ENCODE measurements at regions not wholly inside any gene's neighbourhood (a gene's known extent, or its start where the extent isn't known, plus 50 kb on each side); places are given as distances from the start of the nearest gene placed in this dataset.
"Not testable (repeated sequence)": the region's sequence is repeated elsewhere in the genome, so short reads cannot be mapped to it uniquely, and the experiment has no call there.

DNA sequence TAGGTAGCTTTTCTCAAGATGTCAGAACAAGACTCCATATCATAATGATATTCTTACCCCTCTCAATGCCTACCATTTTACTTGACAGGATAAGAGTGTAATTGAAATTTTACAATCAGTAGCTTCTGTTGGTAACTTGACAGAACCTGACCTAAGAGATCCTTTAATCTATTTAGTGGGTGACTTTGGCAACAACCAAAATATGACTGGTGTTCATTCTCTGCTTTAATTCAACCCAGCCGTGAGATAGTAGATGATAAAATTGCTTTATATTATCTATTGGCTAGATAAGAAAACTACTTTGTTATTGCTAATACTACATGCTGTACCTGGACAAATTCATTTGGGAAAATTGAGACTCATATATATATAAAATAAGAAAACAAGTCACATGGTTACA, 770.2 kb upstream of the NXPH2 start:
- DNase-seq (ENCODE audit: low spot score) = no peak

GRCh38 chr2:139544186-139544851, 764.1 kb upstream of the NXPH2 start:
- no peak for DNase-seq (ENCODE audit: low spot score)

GRCh38 chr2:139538332-139539020, 758.3 kb upstream of the NXPH2 start:
- not testable (repeated sequence) for DNase-seq (ENCODE audit: low spot score)

DNA sequence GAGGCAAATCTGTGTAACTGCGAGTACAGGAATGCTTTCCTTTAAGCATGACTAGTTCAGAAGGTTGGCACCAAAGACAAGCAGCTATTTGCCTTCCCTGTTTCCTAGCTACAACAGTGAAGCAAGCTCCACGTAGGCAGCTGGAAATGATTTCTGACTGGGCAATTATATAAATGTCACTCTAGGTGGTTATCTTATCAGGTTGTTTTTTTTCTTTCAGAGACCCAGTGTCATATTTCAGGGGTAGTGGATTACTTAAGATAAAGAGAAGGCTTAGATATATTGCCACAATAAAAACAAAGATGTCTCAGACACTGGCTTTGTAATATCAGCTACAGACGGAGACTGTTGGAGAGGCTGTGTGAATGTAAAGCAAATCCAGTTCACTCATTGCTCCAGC, 748.9 kb upstream of the NXPH2 start:
- no peak for DNase-seq (ENCODE audit: low spot score)

- no peak for DNase-seq (ENCODE audit: low spot score)
Measured at GRCh38 chr2:139526781-139527180, 746.6 kb upstream of the NXPH2 start.

DNA sequence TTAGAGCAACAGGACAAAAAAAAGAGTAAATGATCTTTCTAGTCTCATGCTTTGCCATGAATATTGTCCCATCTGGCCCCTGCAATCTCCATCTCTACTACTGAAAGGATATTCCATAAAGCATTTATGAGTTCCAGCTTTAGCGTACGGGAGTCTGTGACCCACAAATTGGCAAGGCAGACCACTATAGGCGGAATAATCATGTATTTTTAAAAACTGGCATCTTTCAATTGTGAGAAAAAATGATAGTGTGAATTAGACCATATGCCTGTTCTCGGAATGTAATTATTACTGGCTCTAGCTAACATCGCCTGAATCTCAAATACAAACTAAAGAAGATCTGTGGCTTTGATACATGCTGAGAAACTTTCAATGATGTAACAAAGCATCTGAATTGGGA, 738.1 kb upstream of the NXPH2 start:
- no peak for DNase-seq (ENCODE audit: low spot score)

GRCh38 chr2:139514951-139515350, 734.8 kb upstream of the NXPH2 start:
- DNase-seq (ENCODE audit: low spot score) = no peak

DNA sequence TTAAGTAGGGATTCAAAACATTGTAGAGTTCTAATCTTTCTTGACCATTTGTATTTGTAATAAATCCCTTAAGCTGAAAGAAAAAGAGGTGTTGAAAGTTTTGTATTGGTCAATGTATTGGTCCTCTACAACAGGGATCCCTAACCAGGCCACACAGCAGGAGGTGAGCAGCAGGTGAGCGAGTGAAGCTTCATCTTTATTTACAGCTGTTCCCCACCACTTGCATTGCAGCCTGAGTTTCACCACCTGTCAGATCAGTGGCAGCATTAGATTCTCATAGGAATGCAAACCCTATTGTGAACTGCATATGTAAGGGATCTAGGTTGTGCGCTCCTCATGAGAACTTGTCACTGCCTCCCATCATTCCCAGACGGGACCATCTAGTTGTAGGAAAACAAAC, 715.7 kb upstream of the NXPH2 start:
- no peak for DNase-seq (ENCODE audit: low spot score)

GRCh38 chr2:139492131-139492680, 712.0 kb upstream of the NXPH2 start:
- DNase-seq (ENCODE audit: low spot score) = no peak

GRCh38 chr2:139480161-139480650, 700.0 kb upstream of the NXPH2 start:
- DNase-seq (ENCODE audit: low spot score) = no peak

GRCh38 chr2:139478165-139478914, 698.1 kb upstream of the NXPH2 start:
- DNase-seq (ENCODE audit: low spot score) = no peak

- DNase-seq (ENCODE audit: low spot score) = no peak
Measured at GRCh38 chr2:139477618-139478017, 697.4 kb upstream of the NXPH2 start.

- no peak for DNase-seq (ENCODE audit: low spot score)
Measured at GRCh38 chr2:139469985-139470384, 689.8 kb upstream of the NXPH2 start.

DNA sequence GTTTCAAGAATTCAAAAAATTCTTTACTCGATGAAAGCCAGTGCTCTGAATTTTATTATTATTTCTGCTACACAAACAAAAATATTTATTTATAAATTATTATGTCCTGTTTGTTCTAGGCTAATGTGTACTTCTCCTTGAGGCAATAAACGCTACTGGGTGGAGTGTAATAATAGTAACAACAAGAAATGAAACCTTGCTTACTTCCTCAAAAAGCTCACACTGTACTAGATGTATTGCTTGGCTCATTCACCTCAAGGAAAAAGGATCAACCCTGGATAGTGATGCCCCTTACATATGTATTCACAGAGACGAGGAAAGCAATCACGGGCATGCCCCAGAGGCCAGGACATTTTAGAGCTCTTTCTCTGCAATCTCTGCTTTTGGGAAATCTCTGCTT, 685.6 kb upstream of the NXPH2 start:
- DNase-seq (ENCODE audit: low spot score) = no peak

DNA sequence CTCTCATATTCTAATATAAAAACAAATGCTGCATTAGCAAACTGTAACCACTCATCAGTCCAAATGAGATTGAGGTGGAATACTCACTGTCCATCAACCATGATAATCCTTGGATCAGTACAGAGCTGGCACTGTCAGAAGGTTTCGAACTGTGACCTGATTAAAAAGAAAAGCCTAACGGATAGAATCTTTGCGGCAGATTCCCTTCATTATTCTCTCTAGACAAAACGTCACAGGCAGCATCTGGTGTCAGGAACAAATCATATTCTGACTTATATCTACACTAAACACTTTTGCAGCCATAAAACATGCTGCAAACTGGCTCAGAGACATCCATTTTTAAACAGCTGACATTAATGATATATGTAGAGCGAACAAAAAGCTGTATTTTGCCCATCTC, 677.7 kb upstream of the NXPH2 start:
- no peak for DNase-seq (ENCODE audit: low spot score)

DNA sequence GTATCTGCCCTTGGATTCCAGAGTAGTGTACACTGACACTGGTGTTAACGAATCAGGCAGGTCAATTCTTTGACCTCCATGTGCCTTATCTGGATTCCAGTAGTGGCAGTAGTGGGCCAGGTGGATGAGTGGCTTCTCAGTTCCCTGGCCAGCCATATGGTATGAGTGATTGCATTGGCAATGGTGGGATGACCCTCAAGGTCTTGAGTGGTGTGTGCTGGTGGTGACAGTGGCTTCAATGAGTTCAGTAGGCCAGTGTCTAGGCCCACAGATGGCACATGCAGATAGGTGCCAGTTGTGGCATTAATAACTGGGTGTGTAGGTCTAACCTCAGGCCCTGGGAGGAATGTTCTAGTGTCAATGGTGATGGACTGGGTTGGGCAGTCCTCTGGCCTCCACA, 674.1 kb upstream of the NXPH2 start:
- no peak for DNase-seq (ENCODE audit: low spot score)

DNA sequence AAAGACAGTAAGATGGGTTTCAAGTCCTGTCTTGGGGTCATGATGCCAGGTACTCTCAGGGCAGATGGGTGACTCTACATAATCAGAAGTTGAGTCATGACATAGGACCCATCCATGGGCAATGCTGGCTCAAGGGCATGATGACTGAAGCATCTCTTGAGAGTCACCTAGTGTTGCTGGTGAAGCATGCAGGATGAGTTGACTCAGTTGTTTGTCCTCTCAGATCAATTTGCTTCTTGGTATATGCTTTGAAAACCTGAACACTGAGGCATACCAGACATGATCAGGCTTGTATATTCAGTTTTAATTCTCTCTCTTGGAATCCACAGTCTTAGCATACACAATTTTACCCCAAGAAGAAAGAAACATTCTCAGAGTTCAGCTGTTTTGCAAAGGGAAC, 658.9 kb upstream of the NXPH2 start:
- no peak for DNase-seq (ENCODE audit: low spot score)

DNA sequence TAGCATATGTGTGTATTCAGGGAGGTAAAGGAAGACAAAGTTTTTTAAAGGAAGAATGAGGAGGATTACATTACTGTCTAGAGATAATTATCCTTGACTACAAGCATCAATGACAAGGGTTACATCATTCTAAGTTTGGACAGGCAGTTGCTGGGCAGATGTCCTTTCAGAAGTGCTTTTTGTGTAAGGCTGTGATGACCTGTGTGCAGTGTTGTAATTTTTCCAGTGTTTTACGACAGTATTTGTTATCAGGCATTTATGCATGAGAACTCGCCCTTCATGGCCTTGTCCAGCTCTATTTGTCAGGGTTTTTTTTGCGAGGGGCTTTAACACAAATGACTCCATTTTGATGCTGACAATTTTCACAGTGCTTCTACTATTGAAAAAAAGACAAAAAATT, 658.3 kb upstream of the NXPH2 start:
- no peak for DNase-seq (ENCODE audit: low spot score)

DNA sequence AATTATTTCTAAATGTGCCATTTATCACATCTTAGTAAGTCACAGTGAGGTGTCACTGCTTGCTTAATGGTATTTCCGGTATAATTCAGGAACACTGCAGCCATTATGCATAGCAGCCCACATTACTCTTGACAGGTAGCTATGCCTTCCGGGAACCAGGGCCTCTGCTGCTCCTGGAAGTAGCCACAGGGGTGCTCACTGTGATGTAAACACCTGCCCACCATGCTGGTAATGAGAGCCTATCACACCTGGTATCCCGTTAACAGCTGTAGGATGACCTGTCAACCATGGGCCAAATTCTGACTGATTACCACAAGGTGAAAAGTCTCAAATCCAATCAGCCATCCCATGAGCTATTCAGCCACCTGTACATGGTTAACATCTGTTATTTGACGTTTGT, 647.0 kb upstream of the NXPH2 start:
- DNase-seq (ENCODE audit: low spot score) = no peak

- DNase-seq (ENCODE audit: low spot score) = no peak
Measured at GRCh38 chr2:139424101-139424500, 643.9 kb upstream of the NXPH2 start.

GRCh38 chr2:139411236-139411635, 631.0 kb upstream of the NXPH2 start:
- no peak for DNase-seq (ENCODE audit: low spot score)

- not testable (repeated sequence) for DNase-seq (ENCODE audit: low spot score)
Measured at GRCh38 chr2:139410833-139411174, 630.6 kb upstream of the NXPH2 start.
